ENCODE measurements at regions not wholly inside any gene's neighbourhood (a gene's known extent, or its start where the extent isn't known, plus 50 kb on each side); places are given as distances from the start of the nearest gene placed in this dataset.

DNA sequence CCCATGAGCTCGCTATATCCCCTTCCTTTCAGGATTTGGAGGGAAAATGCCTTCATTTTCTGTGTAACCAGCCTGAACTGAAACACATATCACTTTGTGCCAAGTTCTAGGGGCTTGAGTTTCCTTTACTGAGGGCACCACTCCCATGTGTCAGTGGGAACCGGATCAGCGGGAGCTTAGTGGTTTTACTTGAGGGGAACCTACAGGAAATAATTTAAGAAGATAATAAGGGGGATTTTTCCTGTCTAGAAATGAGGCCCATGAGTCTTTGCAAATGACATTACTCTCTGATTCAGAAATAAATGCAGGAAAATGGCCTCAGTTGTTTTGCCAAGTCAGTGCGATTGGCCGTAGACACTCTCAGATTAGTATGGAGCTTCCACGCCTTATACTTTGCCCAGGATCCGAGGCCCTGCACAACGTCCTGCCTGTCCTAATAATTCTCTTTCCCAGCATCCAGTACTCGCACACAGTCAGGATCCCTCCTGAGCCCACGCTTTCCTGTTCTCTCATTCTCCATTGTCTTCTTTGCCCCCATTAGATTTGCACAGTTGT, 86.4 kb upstream of the LYZL1 start:
- H3K4me2 ChIP-seq (ENCODE audit: low read depth, low read length, poor library complexity, severe bottlenecking) = no peak overlapping the region
- H3K4me3 ChIP-seq (ENCODE audit: low read length, poor library complexity, severe bottlenecking) = no peak overlapping the region
- no peaks in the 10 kb centered on the region for H3K36me3 ChIP-seq (ENCODE audit: insufficient read depth, low read length)
- no peaks in the 10 kb centered on the region for H4K20me1 ChIP-seq (ENCODE audit: insufficient read depth, low read length, poor library complexity, severe bottlenecking)
- no peaks in the 10 kb centered on the region for H3K9me2 ChIP-seq (replicated peaks; ENCODE audit: low read depth, low read length)
- H3K79me2 ChIP-seq (ENCODE audit: insufficient read depth, low read length) = no peaks in the 10 kb centered on the region
- H3K9ac ChIP-seq (ENCODE audit: low read depth, low read length, poor library complexity, severe bottlenecking) = no peak overlapping the region
- TF ChIP-seq, protein P1, sequence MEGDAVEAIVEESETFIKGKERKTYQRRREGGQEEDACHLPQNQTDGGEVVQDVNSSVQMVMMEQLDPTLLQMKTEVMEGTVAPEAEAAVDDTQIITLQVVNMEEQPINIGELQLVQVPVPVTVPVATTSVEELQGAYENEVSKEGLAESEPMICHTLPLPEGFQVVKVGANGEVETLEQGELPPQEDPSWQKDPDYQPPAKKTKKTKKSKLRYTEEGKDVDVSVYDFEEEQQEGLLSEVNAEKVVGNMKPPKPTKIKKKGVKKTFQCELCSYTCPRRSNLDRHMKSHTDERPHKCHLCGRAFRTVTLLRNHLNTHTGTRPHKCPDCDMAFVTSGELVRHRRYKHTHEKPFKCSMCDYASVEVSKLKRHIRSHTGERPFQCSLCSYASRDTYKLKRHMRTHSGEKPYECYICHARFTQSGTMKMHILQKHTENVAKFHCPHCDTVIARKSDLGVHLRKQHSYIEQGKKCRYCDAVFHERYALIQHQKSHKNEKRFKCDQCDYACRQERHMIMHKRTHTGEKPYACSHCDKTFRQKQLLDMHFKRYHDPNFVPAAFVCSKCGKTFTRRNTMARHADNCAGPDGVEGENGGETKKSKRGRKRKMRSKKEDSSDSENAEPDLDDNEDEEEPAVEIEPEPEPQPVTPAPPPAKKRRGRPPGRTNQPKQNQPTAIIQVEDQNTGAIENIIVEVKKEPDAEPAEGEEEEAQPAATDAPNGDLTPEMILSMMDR (conservative IDR thresholded peaks at IDR 0.05; ENCODE audit: low read length) = no peak
- TF ChIP-seq EZH2phosphoT487 (IDR thresholded peaks at IDR 0.05; ENCODE audit: borderline replicate concordance) = no peak
- no peaks in the 10 kb centered on the region for H3K9me3 ChIP-seq (ENCODE audit: insufficient read depth, low read depth, low read length)
- no peaks in the 10 kb centered on the region for H3K4me1 ChIP-seq (ENCODE audit: insufficient read depth, low read length, poor library complexity, severe bottlenecking)
- H2AFZ ChIP-seq (ENCODE audit: low read length) = no peak overlapping the region
- H3F3A ChIP-seq (ENCODE audit: low read depth) = no peaks in the 10 kb centered on the region
- H3K27me3 ChIP-seq (ENCODE audit: insufficient read depth, low read length, poor library complexity, severe bottlenecking) = peaks cover 6% of the 10 kb centered on the region

DNA sequence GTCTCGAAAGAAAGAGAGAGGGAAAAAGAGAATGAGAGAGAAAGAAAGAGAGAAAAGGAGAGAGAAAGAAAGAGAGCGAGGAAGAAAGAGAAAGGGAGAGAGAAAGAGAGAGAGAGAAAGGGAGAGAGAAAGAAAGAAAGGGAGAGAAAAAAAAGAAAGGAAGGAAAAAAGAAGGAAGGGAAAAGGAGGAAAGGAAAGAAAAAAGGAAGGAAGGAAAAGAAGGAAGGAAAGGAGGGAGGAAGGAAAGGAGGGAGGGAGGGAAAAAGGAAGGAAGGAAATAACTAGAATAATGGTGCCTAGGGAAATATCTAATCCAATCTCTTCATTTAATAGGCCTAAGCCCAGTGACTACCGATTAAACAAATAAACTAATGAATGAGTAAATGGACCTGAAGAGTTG, 85.4 kb upstream of the LYZL1 start:
- Histone ChIP-seq H3K9me3 (ENCODE audit: insufficient read depth, low read depth, low read length) (no peaks in the 10 kb centered on the region), H3K4me3 (ENCODE audit: low read length, poor library complexity, severe bottlenecking) (no peak overlapping the region), H2AFZ (ENCODE audit: low read length) (no peak overlapping the region), H3K36me3 (ENCODE audit: insufficient read depth, low read length) (no peaks in the 10 kb centered on the region), H3K27me3 (ENCODE audit: insufficient read depth, low read length, poor library complexity, severe bottlenecking) (peaks cover 6% of the 10 kb centered on the region), H3K79me2 (ENCODE audit: insufficient read depth, low read length) (no peaks in the 10 kb centered on the region), H3K9me2 (replicated peaks; ENCODE audit: low read depth, low read length) (no peaks in the 10 kb centered on the region), H4K20me1 (ENCODE audit: insufficient read depth, low read length, poor library complexity, severe bottlenecking) (no peaks in the 10 kb centered on the region), H3K4me2 (ENCODE audit: low read depth, low read length, poor library complexity, severe bottlenecking) (no peak overlapping the region), H3F3A (ENCODE audit: low read depth) (no peaks in the 10 kb centered on the region), H3K9ac (ENCODE audit: low read depth, low read length, poor library complexity, severe bottlenecking) (no peak overlapping the region), H3K4me1 (ENCODE audit: insufficient read depth, low read length, poor library complexity, severe bottlenecking) (no peaks in the 10 kb centered on the region)
- TF ChIP-seq EZH2phosphoT487 (IDR thresholded peaks at IDR 0.05; ENCODE audit: borderline replicate concordance) = no peak
- TF ChIP-seq, protein P1 (conservative IDR thresholded peaks at IDR 0.05; ENCODE audit: low read length) = no peak

DNA sequence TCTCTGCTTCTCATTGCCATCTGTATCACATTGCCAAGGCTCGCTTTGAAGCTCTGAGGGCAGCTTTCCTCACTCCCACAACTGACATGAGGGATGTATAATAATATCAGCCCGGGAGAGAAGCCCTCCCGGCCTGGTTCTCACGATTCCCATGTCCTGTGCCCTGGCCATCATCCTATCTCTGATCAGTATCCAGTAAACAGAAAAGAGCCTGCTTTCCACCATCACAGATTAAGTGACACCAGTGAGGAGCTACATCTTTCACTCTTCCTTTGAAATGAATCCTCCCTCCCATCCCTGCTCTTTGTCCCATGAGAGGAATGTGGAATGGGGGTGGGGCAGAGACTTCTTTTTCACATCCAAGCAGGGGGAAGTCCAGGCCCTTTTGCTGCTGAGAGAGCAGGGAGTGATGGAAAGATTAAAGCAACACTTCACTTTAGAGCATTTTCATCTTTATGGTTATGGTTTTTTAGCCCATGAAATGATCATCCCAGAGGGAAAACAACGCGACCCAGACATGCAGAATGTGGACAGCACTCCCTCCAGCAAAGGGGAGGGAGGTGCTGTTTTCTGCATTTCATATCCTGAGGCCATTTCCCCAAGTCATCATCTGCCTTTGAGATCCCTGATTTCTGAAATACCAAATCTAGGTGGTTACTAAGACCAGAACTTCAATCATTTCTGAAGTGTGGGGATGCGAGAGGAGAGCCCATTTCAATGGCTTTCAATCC, 84.6 kb upstream of the LYZL1 start:
- H2AFZ ChIP-seq (ENCODE audit: low read length) = no peak overlapping the region
- H3K4me1 ChIP-seq (ENCODE audit: insufficient read depth, low read length, poor library complexity, severe bottlenecking) = no peaks in the 10 kb centered on the region
- no peaks in the 10 kb centered on the region for H3K9me3 ChIP-seq (ENCODE audit: insufficient read depth, low read depth, low read length)
- no peaks in the 10 kb centered on the region for H4K20me1 ChIP-seq (ENCODE audit: insufficient read depth, low read length, poor library complexity, severe bottlenecking)
- no peaks in the 10 kb centered on the region for H3F3A ChIP-seq (ENCODE audit: low read depth)
- H3K4me2 ChIP-seq (ENCODE audit: low read depth, low read length, poor library complexity, severe bottlenecking) = no peak overlapping the region
- no peak overlapping the region for H3K4me3 ChIP-seq (ENCODE audit: low read length, poor library complexity, severe bottlenecking)
- H3K9ac ChIP-seq (ENCODE audit: low read depth, low read length, poor library complexity, severe bottlenecking) = no peak overlapping the region
- H3K79me2 ChIP-seq (ENCODE audit: insufficient read depth, low read length) = no peaks in the 10 kb centered on the region
- H3K27me3 ChIP-seq (ENCODE audit: insufficient read depth, low read length, poor library complexity, severe bottlenecking) = peaks cover 6% of the 10 kb centered on the region
- H3K9me2 ChIP-seq (replicated peaks; ENCODE audit: low read depth, low read length) = no peaks in the 10 kb centered on the region
- no peaks in the 10 kb centered on the region for H3K36me3 ChIP-seq (ENCODE audit: insufficient read depth, low read length)
- TF ChIP-seq EZH2phosphoT487 (IDR thresholded peaks at IDR 0.05; ENCODE audit: borderline replicate concordance) = no peak
- TF ChIP-seq, protein P1 (conservative IDR thresholded peaks at IDR 0.05; ENCODE audit: low read length) = no peak

All from Loucy (cell line).